HG03095 (cell line): ENCODE measurements at regions not wholly inside any gene's neighbourhood (a gene's known extent, or its start where the extent isn't known, plus 50 kb on each side); places are given as distances from the start of the nearest gene placed in this dataset.
"Not testable (repeated sequence)": the region's sequence is repeated elsewhere in the genome, so short reads cannot be mapped to it uniquely, and the experiment has no call there.

Experiments used
- ATAC-seq: cut with Tn5 transposase; IDR thresholded peaks from one replicate; pipeline ENCODE4 v1.9.1; 2021; ENCODE audit warnings: moderate library complexity; ENCODE audit not compliant: unreplicated experiment

GRCh38 chr12:92406404-92407070 is 260.9 kb upstream of the BTG1 start:
- ATAC-seq = not testable (repeated sequence)

GRCh38 chr12:92405801-92406251 is 260.2 kb upstream of the BTG1 start:
- not testable (repeated sequence) for ATAC-seq

- no peak for ATAC-seq
Measured at GRCh38 chr12:92404921-92405320, 259.3 kb upstream of the BTG1 start.

- no peak for ATAC-seq
Measured at GRCh38 chr12:92404259-92404894, 258.7 kb upstream of the BTG1 start.

GRCh38 chr12:92403210-92404175 is 257.8 kb upstream of the BTG1 start:
- ATAC-seq = peak; percentile 88

GRCh38 chr12:92402415-92402814 is 256.8 kb upstream of the BTG1 start:
- ATAC-seq = no peak

- peak; percentile 37 for ATAC-seq
Measured at GRCh38 chr12:92400006-92400405, 254.4 kb upstream of the BTG1 start.

- ATAC-seq = no peak
Measured at GRCh38 chr12:92398565-92399309, 253.1 kb upstream of the BTG1 start.

GRCh38 chr12:92396647-92397252 is 251.1 kb upstream of the BTG1 start:
- no peak for ATAC-seq

- ATAC-seq = no peak
Measured at GRCh38 chr12:92395322-92395721, 249.7 kb upstream of the BTG1 start.

GRCh38 chr12:92394895-92395294 is 249.2 kb upstream of the BTG1 start:
- ATAC-seq = no peak

- ATAC-seq = no peak
Measured at GRCh38 chr12:92393504-92393903, 247.9 kb upstream of the BTG1 start.

GRCh38 chr12:92391726-92392125 is 246.1 kb upstream of the BTG1 start:
- ATAC-seq = not testable (repeated sequence)

GRCh38 chr12:92389466-92389865 is 243.8 kb upstream of the BTG1 start:
- no peak for ATAC-seq

GRCh38 chr12:92385296-92385695 is 239.7 kb upstream of the BTG1 start:
- ATAC-seq = no peak

- no peak for ATAC-seq
Measured at GRCh38 chr12:92384571-92384970, 238.9 kb upstream of the BTG1 start.

- no peak for ATAC-seq
Measured at GRCh38 chr12:92382383-92382878, 236.8 kb upstream of the BTG1 start.

- ATAC-seq = no peak
Measured at GRCh38 chr12:92381856-92382255, 236.2 kb upstream of the BTG1 start.

GRCh38 chr12:92378682-92379479 is 233.2 kb upstream of the BTG1 start:
- no peak for ATAC-seq
